HG02870 (cell line): ENCODE measurements at regions not wholly inside any gene's neighbourhood (a gene's known extent, or its start where the extent isn't known, plus 50 kb on each side); places are given as distances from the start of the nearest gene placed in this dataset.
A peak's percentile ranks its signal among the peaks of the same experiment; 100 is the strongest.

Experiments
- ATAC-seq: cut with Tn5 transposase; IDR thresholded peaks from one replicate; pipeline ENCODE4 v1.9.1; 2021; ENCODE audit warnings: mild to moderate bottlenecking, moderate library complexity; ENCODE audit not compliant: unreplicated experiment

DNA sequence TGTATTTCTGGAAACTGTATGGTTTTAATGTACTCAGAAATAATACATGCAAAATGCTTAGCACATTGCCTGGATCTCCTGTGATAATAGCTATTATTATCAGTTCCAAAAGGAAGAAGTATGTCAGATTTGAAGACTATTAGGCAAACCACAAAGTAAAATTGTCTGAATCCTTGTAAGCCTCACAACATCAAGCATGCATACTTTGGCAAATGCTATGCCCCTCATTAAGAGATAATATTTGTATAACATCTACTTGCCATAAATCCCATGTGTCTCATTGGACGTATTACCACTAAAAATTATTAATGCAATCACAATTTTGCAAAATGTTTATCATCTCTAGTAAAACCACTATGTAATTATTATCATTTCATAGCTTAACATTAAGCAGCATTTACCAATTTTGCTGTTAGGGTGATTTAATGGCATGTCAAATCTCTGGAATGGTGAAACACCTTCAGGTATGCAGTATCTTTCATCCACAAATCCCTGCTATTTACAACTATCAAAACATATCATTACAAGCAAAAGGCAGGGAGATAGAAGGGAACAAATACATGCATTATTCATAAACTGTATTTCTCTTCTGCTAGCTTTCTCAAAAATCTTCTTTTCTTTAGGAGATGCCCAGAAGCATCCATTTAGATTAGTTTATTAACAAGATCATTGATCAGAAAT, 974.6 kb upstream of the RAG2 start:
- ATAC-seq: no peak

DNA sequence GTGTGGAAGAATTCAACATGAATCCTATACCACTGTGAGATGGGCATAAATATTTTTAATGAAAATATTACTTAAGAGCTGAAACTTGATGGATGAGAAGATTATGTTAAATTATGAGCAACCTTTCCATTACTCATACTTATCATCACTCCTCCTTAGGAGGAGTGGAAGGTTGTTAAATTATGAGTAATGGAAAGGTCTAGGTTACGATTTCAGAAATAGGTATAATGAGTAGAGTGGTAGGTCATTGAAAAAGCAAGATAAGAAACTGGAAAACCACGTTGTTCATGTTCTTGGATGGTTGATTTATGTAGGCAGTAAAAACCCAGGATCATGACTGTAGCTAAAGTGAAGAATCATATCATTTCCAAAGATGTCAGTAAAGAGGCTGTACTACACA, 973.2 kb upstream of the RAG2 start:
- ATAC-seq: no peak

GRCh38 chr11:37560991-37561390, 963.0 kb upstream of the RAG2 start:
- ATAC-seq: no peak

DNA sequence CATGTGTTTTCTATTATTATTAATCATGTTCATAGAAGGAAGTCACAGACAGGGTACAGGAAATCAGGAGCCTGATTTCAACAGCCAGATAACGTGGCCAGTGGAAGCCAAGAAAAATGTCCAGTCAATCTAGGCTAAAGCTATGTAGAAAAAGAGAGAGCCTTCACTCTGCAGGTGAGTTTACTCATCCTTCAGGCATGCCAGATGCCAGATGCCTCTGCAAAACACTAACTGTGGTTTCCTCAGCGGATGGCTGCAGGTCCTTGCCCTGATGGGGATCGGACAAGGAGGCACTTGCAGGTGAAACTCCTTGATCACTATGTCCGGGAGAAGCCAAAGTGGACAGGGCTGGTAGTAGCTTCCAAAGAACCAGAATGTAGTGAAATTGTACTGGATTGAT, 962.3 kb upstream of the RAG2 start:
- ATAC-seq: no peak

DNA sequence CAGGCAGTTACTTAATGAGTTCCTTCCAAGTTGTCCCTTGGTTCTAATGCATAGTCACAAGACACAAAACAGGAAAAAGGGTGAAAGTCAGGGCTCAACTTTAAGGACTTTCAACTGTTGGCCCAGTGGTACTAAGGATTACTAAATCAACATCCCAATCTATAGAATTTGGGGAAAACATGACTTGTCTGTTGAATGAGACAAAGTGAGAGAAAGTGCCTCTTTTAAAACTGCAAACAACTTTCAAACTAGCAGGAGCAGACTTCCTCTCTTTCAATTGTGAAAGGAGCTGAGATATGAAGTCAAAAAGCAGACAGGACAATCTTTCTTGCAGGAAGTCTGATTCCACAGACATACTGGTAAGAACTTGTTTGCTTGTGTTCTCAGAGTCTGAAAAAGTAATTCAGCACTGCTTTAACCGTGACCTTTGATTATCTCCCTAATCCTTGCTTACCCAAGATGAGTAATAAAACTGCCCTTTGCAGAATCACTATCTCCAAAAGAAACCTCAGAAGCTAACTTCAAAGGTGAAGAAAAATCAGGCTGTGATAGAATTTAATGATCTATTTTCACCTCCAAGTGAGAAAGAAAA, 960.7 kb upstream of the RAG2 start:
- ATAC-seq: no peak

- ATAC-seq: no peak
These were observed 960.0 kb upstream of the RAG2 start for GRCh38 chr11:37557990-37558389.

DNA sequence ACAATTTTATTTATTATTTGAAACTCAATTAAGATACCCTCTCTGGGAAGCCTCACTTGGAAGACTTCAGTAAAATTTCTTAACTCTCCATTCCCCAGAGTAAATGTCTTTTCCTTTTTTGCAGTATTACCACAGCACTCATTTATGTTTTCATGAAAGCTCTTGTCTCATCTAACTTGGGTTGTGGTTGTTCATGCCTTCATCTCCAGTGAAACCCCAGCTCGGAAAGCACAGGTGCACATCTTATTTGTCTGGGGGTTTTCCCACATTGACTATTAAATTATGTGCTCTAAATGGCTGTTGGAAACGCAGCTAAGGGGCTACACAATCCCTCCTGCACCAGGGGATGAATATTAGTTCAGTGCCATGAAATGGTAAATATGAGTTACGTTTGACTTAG, 954.2 kb upstream of the RAG2 start:
- ATAC-seq: no peak

DNA sequence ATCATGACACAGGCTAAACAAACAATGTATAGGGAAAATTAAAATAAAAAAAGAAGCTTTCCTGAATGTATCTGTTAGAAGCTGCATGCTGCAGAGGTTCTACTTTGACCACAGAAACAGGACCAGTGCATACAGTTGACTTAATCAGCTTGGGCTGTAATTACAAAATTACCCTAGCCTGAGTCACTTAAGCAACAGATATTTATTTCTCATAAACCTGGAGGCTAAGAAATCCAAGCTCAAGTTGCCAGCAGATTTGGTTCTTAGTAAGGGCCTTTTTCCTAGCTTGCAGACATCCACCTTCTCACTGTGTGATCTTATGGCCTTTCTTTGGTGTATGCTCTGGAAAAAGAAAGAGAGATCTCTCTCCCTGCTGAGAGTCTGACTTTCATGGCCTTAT, 946.5 kb upstream of the RAG2 start:
- no peak for ATAC-seq

DNA sequence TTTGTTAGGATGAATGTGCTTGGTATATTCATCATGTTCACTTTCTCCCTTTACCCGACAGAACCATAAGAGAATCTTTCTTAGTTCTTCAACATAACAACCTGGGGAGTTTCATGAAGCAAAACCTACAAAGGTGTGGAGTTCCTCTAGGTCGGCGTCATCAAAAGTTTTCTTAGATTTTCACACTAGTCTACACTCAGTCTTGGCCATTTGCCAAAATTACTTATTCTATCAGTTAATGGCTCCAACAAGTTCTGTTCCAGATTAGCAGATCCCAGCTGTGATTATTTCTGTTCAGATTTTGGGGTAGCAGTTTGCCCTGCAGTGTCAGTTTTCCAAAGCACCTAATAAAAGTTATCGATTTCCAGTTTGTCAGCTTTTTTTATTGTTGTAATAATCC, 935.8 kb upstream of the RAG2 start:
- ATAC-seq: no peak

- no peak for ATAC-seq
These were observed 935.1 kb upstream of the RAG2 start for GRCh38 chr11:37533087-37533486.

- ATAC-seq: no peak
These were observed 934.2 kb upstream of the RAG2 start for GRCh38 chr11:37532271-37532670.

- no peak for ATAC-seq
These were observed 929.5 kb upstream of the RAG2 start for GRCh38 chr11:37527545-37527944.

DNA sequence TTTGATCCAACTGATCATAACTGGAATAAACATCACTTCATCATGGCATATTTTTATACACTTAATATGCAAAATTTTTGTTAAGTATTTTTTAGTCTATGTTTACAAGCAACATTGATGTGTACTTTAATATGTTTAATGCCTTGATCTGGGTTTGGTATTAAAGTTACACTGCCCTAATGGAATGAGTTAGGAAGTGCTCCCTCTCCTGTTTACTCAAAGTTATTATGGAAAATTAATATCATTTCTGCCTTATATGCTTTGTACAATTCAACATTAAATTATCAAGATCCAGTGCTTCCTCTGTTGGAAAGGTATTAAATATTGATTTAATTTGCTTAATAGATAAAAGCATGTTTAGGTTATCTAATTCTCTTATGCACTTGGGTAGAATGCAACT, 927.3 kb upstream of the RAG2 start:
- ATAC-seq: no peak

DNA sequence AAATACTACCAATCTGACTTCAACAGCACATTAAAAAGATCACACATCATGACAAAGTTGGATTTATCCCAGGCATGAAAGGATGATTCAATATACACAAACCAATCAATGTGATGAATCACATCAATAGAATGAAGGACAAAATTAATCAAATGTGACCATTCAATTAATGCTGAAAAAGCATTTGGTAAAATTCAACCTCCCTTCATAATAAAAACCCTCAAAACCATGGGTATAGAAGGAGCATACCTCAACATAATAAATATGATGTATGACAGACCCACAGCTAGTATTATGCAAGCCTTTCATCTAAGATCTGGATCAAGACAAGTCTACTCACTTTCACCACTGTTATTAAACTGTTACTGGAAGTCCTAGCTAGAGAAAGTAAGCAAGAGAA, 921.7 kb upstream of the RAG2 start:
- ATAC-seq: no peak

DNA sequence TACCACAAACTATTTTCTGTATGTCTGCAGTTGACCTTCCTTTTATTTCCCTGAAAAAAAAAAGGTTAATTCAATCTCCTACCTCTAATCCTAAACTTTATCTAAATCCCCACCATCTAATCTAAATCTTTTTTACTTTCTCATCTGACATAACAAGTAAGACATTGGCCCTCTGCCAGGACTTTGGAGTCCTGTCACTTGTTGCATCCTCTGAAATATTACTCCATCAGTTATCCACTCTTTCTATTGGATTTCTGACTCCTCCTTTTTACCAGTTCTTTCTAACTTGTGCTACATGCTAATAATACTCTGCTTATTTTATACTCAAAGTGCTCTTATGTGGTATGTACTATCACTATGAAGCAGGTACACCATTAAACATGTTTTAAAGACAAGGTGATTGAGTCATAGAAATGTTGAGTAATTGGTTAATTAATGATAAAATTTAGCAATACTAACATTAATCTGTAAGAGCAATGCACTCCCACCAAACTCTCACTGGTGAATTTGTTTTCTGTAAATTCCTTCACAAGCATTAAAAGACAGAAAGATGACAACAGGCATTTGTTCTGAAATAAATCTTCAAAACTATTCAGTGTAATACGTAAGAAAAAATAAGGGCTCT, 914.2 kb upstream of the RAG2 start:
- no peak for ATAC-seq

DNA sequence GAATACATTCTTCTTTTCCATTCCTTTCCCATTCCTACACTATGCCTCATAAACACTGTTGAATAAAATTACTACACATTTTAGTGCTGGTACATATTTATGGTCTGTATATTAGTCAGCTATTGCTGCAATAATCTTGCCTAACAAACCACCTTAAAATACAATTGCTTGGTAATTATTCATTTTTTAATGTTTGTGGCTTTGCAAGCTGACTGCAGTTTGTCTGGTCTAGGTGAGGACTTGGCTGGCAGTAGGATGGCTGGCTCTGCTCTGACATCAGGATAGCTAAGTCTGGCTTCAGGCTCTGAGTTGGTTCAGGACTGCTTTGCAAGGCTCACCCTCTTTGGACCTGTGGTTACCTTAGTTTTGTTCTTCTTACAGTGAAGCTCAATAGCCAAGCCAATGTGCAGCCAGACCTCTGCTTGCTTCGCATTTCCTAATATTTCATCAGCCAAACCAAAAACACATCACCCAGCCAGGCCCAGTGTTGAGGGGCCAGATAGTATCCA, 913.4 kb upstream of the RAG2 start:
- peak; percentile 51 for ATAC-seq

DNA sequence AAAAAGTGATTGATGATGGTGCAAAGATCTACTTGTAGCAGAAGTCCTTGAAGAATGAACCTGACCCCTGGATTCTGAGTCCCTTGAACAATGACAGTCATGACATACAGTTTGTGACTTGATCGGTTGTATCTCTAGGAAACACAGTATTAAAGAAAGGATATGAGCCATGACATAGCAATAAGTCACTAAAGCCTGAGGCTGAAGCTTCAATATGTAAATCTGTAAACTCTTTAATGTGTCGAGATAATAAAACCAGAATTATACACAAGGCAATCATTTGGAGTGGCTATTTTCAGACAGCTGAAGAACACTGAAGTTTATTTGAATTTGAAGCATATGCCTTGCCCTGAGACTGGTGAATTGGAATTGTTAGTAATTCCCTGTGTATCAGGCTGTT, 911.5 kb upstream of the RAG2 start:
- ATAC-seq: no peak

- no peak for ATAC-seq
These were observed 908.5 kb upstream of the RAG2 start for GRCh38 chr11:37506531-37506930.

GRCh38 chr11:37505406-37505805, 907.4 kb upstream of the RAG2 start:
- no peak for ATAC-seq

DNA sequence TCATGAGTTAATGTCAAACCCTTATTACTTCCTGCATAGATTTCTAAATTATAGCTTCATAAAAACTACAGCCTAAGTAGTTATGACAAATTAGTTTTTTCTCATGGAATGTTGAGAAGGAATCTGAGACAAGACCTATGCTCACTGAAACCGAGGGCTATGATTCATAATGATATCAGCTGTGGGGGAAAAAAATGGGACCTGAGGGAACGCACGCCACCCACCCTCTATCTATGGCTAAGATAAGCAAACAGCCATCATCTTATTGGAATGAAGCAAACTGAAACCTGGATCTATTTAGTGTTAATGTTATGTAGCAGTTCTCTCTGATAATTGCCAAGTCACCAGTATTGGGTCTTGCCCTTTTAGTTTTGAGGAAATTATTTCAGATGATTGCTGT, 906.9 kb upstream of the RAG2 start:
- no peak for ATAC-seq

- peak; percentile 90 for ATAC-seq
These were observed 906.1 kb upstream of the RAG2 start for GRCh38 chr11:37504060-37504611.

- peak; percentile 40 for ATAC-seq
These were observed 905.5 kb upstream of the RAG2 start for GRCh38 chr11:37503411-37504059.
